HG02571 (cell line): ENCODE measurements at regions not wholly inside any gene's neighbourhood (a gene's known extent, or its start where the extent isn't known, plus 50 kb on each side); places are given as distances from the start of the nearest gene placed in this dataset.

Source experiments
- ATAC-seq: cut with Tn5 transposase; IDR thresholded peaks from one replicate; pipeline ENCODE4 v1.9.1; 2021; ENCODE audit warnings: mild to moderate bottlenecking, moderate library complexity; ENCODE audit not compliant: unreplicated experiment

DNA sequence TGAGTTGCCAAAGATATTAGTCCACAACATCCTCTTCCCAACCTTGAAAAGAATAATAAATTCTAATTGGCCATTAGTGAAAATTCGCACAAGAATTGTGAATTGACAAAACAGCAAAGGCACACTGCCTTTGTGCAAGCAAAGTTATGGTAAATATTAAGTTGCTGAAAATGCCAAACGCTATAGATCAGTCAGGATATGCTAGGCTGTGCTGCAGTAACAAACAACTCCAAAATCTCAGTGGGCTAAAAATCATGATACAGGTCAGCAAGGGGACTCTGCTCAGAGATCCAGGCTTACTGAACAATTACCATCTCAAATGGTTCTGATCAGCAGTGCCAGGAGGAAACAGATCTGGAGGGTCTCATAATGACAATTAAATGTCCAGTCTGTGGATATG is 238.0 kb upstream of the IGF1R start:
- no peak for ATAC-seq

GRCh38 chr15:98412852-98413251 is 235.5 kb upstream of the IGF1R start:
- no peak for ATAC-seq

DNA sequence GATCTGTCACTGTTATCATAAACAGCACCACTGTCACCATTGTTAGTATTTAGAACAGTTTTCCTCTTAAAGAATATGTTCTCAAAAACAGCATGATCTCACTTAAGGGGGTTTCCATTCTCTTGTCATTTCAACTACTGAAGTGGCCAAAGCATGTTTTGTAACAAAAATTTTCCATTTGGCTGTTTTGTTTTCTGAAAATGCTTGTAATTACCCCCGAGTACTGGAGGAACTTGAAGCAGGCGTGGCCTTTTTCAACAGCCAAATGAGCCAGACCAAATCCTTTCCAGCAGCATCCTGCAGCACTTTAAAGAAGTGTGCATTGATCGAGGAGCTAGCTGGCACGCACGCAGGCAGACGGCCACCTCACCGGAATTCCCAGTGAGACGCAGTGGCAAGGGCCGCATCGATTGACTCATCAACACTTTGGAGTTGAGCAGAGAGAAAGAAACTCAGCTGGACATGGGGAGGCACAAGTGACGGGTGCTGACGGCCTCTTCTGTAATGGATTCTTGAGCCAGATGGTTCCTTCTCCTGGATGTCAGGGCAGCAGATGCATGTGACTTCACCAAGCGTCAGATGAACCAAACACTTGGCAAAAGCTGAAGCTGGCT is 234.3 kb upstream of the IGF1R start:
- ATAC-seq: no peak

DNA sequence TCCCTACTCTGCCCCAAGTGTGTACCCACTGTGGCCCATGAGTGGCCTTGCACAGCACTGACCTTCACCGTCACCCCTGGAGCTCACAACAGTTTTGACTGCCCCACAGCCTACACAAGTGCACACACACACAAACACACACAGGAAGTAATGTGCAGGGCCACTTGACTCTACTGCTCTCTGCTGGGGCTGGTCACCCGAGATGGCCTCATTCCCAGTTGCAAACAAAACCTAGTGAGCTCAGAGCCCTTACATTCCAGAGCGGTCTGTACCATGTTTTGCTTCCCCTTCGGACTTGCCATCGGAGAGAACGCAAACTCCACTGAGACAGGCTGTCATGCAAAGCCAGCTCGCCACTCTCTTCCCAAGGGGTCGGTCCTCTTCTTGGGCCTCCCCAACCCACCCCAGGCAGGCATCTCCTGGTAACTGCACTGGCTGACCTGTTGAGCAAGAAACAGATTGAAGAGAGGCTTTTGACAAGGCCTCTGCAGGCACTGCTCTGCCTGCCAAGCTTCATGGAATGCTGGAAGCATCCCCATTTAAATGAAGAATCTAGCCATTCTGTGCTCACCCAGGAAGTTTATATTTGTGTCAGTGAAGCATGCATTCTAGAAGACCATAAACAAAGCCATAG is 232.0 kb upstream of the IGF1R start:
- no peak for ATAC-seq

DNA sequence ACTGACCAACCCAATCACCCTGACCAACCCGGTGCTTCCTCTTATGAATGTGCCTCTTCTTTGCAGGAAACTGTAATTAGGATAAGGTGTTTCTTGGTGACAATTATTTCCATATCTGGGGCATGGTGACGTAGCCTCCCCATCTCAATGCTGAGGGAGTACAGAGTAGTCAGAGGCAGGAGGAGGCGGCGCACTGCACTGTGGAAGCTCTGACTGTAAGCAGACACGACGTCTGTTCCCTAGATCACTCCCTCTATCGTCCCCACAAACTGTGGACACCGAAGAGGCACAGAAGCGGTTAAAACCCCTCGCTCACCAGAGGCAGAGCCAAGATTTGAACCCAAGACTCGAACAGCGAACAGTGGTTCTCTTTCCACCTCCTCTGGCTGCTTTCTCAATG is 231.0 kb upstream of the IGF1R start:
- no peak for ATAC-seq

GRCh38 chr15:98418122-98418521 is 230.2 kb upstream of the IGF1R start:
- no peak for ATAC-seq

- no peak for ATAC-seq
Observed at GRCh38 chr15:98419173-98419780, 229.1 kb upstream of the IGF1R start.

DNA sequence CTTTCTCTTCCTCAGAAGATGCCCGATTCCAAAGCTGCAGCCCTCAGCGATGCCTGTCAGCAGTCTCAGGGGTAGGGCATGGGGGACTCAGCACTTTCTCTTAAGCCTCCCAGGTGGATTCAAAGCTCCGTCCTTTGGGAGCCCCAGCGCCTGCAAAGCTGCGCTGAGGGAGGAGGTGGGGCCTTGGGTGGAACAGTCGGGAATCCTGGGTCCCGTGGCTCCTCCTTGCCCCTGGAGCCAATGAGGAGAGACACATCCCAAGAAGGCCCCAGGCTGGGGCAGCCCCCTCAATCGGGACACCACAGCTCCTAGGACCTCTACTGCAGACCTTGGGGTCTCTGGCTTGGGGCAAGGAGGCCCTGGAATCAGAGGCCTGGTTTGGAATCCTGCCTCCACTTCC is 227.5 kb upstream of the IGF1R start:
- no peak for ATAC-seq

DNA sequence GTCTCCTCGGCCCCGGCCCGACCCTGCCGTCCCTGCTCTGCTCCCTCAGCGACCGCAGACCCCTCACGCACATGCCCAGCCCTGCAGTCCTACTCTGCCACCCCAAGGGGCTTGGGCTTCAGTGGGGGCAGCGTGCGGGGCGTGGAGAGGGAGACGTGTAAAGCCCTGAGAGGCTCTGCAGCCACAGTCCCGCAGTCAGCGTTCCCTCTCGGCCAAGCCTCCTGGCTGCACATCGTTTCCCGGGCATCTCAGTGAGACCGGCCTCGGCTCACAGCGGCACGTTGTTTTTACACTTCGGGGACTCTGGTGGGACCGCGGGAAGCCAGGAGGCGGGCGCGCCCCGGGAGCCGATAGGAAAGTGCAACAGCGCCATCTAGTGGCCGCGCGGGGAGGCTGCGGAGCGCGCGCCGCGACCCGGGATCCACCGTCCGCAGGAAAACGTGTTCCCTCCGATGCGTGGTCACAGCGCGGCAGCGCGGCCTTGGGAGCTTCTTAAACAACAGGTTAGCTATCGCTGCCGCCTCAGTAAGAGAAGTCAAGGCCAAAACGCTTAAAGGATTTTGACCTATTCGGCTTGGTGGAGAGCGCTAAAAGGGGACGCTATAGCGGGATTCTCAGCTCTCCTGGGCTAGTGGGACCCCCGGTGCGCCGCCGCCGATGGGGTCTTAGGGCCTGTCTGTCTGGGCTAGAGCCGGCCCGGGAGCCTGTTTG is 226.8 kb upstream of the IGF1R start:
- ATAC-seq: peak; percentile 67

- no peak for ATAC-seq
Observed at GRCh38 chr15:98422130-98422478, 226.2 kb upstream of the IGF1R start.

DNA sequence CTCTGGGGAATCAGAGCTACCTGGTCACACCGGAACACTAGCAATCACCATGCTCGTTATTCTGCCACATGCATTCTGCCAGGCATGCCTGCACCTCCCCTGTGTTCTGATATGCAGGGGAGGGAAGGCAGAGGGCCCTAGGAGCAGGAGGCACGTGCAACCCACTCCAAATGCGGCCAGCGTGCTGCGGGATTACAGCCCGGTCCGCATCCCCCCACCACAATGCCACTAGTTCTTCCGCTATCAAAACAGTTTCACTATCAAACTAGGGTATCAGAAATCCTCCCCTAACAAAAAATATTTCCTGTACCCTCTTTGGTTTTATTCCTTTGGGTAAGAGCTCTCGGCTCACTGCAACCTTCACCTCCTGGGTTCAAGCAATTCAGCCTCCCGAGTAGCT is 223.2 kb upstream of the IGF1R start:
- no peak for ATAC-seq

DNA sequence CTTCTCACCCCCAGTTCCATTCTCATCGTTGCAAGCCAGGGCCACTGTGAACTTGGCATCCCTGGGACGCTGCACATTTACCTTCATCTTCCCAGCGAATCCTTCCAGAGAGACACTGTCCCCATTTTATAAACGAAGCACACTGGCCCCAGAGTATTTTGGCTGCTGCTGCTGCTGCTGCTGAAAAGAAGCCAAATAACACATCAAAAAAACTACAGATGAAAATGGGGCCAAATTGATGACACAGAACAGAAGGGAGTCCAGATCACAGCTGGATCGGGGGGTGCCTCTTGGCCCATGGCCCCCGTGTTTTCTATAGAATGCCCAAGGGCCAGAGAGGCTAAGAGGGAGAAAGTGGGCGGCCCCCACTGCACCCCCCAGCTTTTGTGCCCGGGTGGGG is 221.0 kb upstream of the IGF1R start:
- ATAC-seq: no peak

DNA sequence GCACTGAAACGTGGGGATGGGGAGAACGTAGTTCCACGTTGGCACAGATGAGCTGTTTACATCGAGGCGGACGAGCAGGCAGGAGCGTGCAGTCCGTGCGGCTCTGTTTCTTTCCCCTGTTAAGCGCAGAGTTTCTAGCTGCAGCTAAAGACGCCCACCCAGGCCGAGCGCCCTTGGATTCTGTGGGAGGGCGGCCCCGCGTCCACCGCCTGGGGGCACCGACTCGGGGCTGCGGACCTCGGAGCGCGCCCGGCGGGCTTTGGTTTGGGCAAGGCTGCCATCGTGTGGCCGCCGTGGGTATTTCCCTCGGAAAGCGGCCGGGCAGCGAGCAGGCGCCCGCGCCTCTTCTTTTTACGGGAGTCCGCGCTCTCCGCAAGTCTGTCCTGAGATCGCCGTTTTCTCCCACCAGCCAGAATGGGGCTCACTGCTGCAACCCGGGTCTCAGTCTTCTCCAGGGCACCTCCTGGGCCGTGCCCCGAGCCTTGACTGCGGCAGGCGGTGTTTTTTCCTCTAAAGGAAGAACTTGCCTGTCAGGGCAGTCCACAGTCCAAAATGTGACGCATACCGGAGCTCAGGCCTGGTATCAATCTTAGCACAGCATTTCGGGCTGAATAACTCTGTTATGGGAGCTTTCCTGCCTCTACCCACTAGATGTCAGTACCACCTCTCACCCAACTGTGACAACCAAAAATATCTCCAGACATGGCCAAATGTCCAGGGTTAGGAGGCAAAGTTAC is 219.9 kb upstream of the IGF1R start:
- peak; percentile 85 for ATAC-seq

DNA sequence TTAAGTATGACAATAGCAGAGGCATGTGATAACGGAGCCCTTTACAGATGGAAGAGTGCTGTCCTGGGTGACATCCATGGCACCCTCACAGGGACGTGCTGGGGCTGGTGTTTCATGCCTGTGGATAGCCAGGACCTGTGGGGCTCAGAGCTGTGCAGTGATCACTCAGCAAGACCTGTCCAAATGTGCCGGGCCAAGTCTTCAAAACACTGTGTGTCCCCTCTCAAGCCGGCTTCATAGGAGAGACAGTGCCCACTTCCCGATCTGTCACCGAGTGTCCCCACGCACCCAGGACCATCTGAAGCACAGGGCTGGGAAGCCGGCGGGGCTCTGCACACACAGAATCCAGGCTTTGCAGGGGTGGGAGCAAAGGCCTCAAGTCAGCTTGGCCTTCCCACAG is 217.2 kb upstream of the IGF1R start:
- no peak for ATAC-seq

- ATAC-seq: no peak
Observed at GRCh38 chr15:98433346-98433745, 215.0 kb upstream of the IGF1R start.

DNA sequence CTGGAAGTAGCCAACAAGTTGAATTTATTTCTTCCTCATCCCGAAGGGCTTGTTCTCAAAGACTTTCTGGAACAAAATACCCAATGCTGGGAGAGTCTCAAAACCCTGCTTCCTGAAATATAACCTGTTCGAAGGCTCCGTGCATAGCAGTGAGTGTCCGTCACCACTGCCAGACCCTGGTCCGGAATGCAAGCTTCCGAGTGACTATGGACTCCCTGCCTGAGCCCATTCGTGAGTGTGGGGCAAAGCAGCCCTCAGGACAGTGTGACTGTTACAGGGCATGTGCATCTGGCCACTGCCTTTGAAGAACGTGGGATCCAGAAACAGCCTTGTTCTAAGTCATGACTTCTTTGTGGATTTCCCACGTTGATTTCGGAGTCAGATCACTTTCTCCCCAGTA is 214.5 kb upstream of the IGF1R start:
- ATAC-seq: no peak

DNA sequence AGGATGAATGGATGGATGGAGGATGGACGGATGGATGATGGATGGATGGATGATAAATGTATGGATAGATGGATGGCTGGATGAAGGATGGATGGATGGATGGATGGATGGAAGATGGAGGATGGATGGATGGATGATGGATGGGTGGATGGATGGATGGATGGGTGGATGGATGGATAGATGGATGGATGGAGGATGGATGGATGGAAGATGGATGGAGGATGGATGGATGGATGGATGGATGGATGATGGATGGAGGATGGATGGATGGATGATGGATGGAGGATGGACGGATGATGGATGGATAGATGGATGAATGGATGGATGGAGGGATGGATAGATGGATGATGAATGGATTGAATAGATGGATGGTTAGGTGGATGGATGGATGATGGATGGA is 210.6 kb upstream of the IGF1R start:
- no peak for ATAC-seq

DNA sequence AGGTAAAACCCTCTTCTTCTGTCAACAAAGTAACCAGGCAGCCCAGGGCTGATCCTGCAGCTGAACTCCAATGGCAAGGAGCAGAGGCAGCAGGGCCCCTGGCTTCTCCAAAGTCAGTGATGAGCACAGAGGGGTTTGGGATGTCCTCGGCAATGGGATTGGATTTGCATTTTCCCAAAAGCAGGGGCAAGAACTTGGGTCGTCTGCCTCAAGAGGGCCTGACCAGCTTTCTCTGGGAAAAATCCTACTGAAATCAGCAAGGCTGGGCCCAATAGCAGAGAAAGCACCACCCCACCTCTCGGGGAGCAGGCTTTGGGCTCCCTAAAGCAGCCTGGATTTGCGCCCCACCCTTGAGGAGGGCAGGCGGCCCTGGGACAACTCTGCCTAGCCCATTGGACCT is 210.0 kb upstream of the IGF1R start:
- no peak for ATAC-seq

GRCh38 chr15:98438907-98439306 is 209.4 kb upstream of the IGF1R start:
- no peak for ATAC-seq

- no peak for ATAC-seq
Observed at GRCh38 chr15:98439523-98439942, 208.8 kb upstream of the IGF1R start.

DNA sequence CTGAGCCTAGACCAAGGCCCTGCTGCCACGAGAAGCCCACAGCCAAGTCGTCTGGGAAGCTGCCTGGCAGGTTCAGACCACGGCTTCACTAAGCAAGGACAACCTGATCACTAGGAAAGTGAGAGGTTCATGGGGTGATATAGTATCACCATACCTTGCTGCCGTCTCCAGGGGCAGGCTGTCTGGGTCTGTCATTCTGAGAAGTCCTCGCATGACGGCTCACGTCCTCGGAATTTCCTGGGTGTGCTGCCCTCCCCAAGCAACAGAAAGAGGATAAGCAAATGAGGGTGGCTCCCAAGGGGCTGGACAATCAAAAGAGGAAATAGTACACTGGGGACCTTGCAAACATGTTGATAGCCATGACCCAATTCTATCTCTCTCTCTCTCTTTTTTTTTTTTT is 207.4 kb upstream of the IGF1R start:
- no peak for ATAC-seq
